Stomach (tissue), 4 donors: ENCODE measurements at regions not wholly inside any gene's neighbourhood (a gene's known extent, or its start where the extent isn't known, plus 50 kb on each side); places are given as distances from the start of the nearest gene placed in this dataset.

ENCODE experiments used
- EP300 ChIP-seq: sonication (generic); formaldehyde crosslinking; IDR thresholded peaks from one replicate; pipeline ENCODE4 v1.6.1; 2017; ENCODE audit warnings: antibody characterized with exemption
- POLR2A ChIP-seq, 4 donors: fragments of 450-650 bp; IDR thresholded peaks; one replicate each; pipeline ENCODE4 v1.6.1; 2016; ENCODE audit warnings: antibody characterized with exemption in 4 of 4, control low read depth in 2 of 4, mild to moderate bottlenecking in 1 of 4, moderate library complexity in 1 of 4
- POLR2AphosphoS5 ChIP-seq, 3 donors: sonication (generic); formaldehyde crosslinking; IDR thresholded peaks; one replicate each; pipeline ENCODE4 v1.6.1; 2016; ENCODE audit warnings: antibody characterized with exemption in 3 of 3
- TF ChIP-seq, protein P1 (sequence below), 7 experiments: fragments of 450-650 bp in 4 of 7; fragments of 200-600 bp in 3 of 7; sonication (generic) in 3 of 7; IDR thresholded peaks; one replicate each; pipeline ENCODE4 v1.5.1; 2016 to 2019; ENCODE audit warnings: antibody characterized with exemption in 7 of 7, control low read depth in 2 of 7, mild to moderate bottlenecking in 1 of 7

DNA sequence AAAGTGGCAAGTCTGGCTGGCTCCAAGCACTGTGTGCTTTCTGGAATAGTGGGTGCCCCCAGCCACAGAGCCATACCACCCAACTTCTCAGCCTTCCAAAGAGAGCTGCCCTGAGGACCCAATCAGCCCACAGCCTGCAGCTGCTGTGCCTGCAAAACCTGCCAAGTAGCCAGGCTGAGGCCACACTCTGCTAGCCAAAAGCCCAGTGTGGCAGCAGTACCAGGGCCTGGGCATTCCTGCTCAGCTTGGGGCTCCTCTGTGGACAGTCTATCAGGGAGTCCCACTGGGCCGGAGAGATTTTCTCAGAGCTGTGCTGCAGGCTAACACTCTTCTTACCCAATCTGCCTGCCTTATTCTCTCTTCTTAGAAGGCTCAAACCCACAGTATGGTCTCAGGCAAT, 136.5 kb downstream of the TPRA1 start:
- TF ChIP-seq, protein P1, sequence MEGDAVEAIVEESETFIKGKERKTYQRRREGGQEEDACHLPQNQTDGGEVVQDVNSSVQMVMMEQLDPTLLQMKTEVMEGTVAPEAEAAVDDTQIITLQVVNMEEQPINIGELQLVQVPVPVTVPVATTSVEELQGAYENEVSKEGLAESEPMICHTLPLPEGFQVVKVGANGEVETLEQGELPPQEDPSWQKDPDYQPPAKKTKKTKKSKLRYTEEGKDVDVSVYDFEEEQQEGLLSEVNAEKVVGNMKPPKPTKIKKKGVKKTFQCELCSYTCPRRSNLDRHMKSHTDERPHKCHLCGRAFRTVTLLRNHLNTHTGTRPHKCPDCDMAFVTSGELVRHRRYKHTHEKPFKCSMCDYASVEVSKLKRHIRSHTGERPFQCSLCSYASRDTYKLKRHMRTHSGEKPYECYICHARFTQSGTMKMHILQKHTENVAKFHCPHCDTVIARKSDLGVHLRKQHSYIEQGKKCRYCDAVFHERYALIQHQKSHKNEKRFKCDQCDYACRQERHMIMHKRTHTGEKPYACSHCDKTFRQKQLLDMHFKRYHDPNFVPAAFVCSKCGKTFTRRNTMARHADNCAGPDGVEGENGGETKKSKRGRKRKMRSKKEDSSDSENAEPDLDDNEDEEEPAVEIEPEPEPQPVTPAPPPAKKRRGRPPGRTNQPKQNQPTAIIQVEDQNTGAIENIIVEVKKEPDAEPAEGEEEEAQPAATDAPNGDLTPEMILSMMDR (IDR thresholded peaks at IDR 0.05) = no peak
- TF ChIP-seq POLR2A (IDR thresholded peaks at IDR 0.05) (no peak), EP300 (no peak), POLR2AphosphoS5 (IDR thresholded peaks at IDR 0.05) (no peak)
